ENCODE measurements at regions not wholly inside any gene's neighbourhood (a gene's known extent, or its start where the extent isn't known, plus 50 kb on each side); places are given as distances from the start of the nearest gene placed in this dataset.
"Not testable (repeated sequence)": the region's sequence is repeated elsewhere in the genome, so short reads cannot be mapped to it uniquely, and the experiment has no call there.

GRCh38 chr6:6995328-6995727 lies 112.4 kb upstream of the RREB1 start:
- in situ Hi-C loops (cut with MboI; ENCODE audit: low sequenced_read_pairs): no loop called here

GRCh38 chr6:6996124-6996523 lies 111.6 kb upstream of the RREB1 start:
- in situ Hi-C loops (cut with MboI; ENCODE audit: low sequenced_read_pairs): no loop called here

GRCh38 chr6:6997263-6998193 lies 110.2 kb upstream of the RREB1 start:
- in situ Hi-C loops (cut with MboI; ENCODE audit: low sequenced_read_pairs): no loop called here

- in situ Hi-C loops (cut with MboI; ENCODE audit: low sequenced_read_pairs): no loop called here
Observed at GRCh38 chr6:6998194-6998569, 109.6 kb upstream of the RREB1 start.

GRCh38 chr6:7000825-7001777 lies 106.7 kb upstream of the RREB1 start:
- in situ Hi-C loops (cut with MboI; ENCODE audit: low sequenced_read_pairs): no loop called here

GRCh38 chr6:7003041-7003440 lies 104.7 kb upstream of the RREB1 start:
- in situ Hi-C loops (cut with MboI; ENCODE audit: low sequenced_read_pairs): no loop called here

- in situ Hi-C loops (cut with MboI; ENCODE audit: low sequenced_read_pairs): no loop called here
Observed at GRCh38 chr6:7004581-7005297, 103.0 kb upstream of the RREB1 start.

- in situ Hi-C loops (cut with MboI; ENCODE audit: low sequenced_read_pairs): no loop called here
Observed at GRCh38 chr6:7006515-7007191, 101.1 kb upstream of the RREB1 start.

- in situ Hi-C loops (cut with MboI; ENCODE audit: low sequenced_read_pairs): no loop called here
Observed at GRCh38 chr6:7008451-7008988, 99.2 kb upstream of the RREB1 start.

- in situ Hi-C loops (cut with MboI; ENCODE audit: low sequenced_read_pairs): loop anchor here (5.0 kb wide), 1 partner anchor 34 kb away; no protein-coding TSS in a partner anchor
Observed at GRCh38 chr6:7016226-7016625, 91.5 kb upstream of the RREB1 start.

- in situ Hi-C loops (cut with MboI; ENCODE audit: low sequenced_read_pairs): no loop called here
Observed at GRCh38 chr6:7021301-7021700, 86.5 kb upstream of the RREB1 start.

GRCh38 chr6:7025861-7026260 lies 81.9 kb upstream of the RREB1 start:
- in situ Hi-C loops (cut with MboI; ENCODE audit: low sequenced_read_pairs): no loop called here

GRCh38 chr6:7028963-7029362 lies 78.8 kb upstream of the RREB1 start:
- in situ Hi-C loops (cut with MboI; ENCODE audit: low sequenced_read_pairs): not testable (repeated sequence)

GRCh38 chr6:7030968-7031367 lies 76.8 kb upstream of the RREB1 start:
- in situ Hi-C loops (cut with MboI; ENCODE audit: low sequenced_read_pairs): not testable (repeated sequence)

- in situ Hi-C loops (cut with MboI; ENCODE audit: low sequenced_read_pairs): no loop called here
Observed at GRCh38 chr6:7033202-7033601, 74.6 kb upstream of the RREB1 start.

- in situ Hi-C loops (cut with MboI; ENCODE audit: low sequenced_read_pairs): no loop called here
Observed at GRCh38 chr6:7034055-7034454, 73.7 kb upstream of the RREB1 start.

- in situ Hi-C loops (cut with MboI; ENCODE audit: low sequenced_read_pairs): no loop called here
Observed at GRCh38 chr6:7035837-7036249, 71.9 kb upstream of the RREB1 start.

GRCh38 chr6:7041511-7042026 lies 66.2 kb upstream of the RREB1 start:
- in situ Hi-C loops (cut with MboI; ENCODE audit: low sequenced_read_pairs): no loop called here

- in situ Hi-C loops (cut with MboI; ENCODE audit: low sequenced_read_pairs): no loop called here
Observed at GRCh38 chr6:7042056-7042653, 65.6 kb upstream of the RREB1 start.
